HepG2 (cell line): ENCODE measurements at regions not wholly inside any gene's neighbourhood (a gene's known extent, or its start where the extent isn't known, plus 50 kb on each side); places are given as distances from the start of the nearest gene placed in this dataset.

Experiments used
- ATAC-seq: fragments of 200-7000 bp; cut with Tn5 transposase; 3 replicates; pipeline ENCODE4 v1.9.1; 2020; ENCODE audit warnings: mild to moderate bottlenecking, moderate library complexity
- BruUV-seq: library from RNA; stranded (reverse); fragments of 400-500 nt; replicated peaks from 2 replicates; lab custom pipeline; 2021; lab: Mats Ljungman, UMichigan
- CTCF ChIA-PET: fragments of 300-600 bp; formaldehyde crosslinking; extraction: SDS; loops from one replicate; lab custom pipeline; 2021; ENCODE audit warnings: low total read pairs, inconsistent platforms, low intra/inter-chr PET ratio; lab: Yijun Ruan, JAX
- POLR2A ChIA-PET: fragments of 350-600 bp; sonication (Branson Sonifier 250); formaldehyde crosslinking; loops from one replicate; lab custom pipeline; 2020; ENCODE audit warnings: antibody characterized with exemption, inconsistent platforms; lab: Yijun Ruan, JAX
- DNase-seq: peaks from one replicate; pipeline ENCODE4 v3.0.0-alpha.2; 2015; ENCODE audit warnings: low spot score
- FAIRE-seq: peaks from 3 replicates; lab custom pipeline; 2011; peaks lifted over from hg19 to GRCh38; lab: Jason Lieb, UNC
- H2AFZ ChIP-seq: one replicate; pipeline ENCODE4 v1.6.1; 2011; ENCODE audit warnings: low read length, inconsistent platforms
- H3K27ac ChIP-seq: fragments of 300-600 bp; 3 replicates; pipeline ENCODE4 v1.8.0; 2011; ENCODE audit warnings: mixed run types, mild to moderate bottlenecking, mixed read lengths, low read length, inconsistent platforms; ENCODE audit not compliant: insufficient read depth; ENCODE audit errors: extremely low read length
- H3K27me3 ChIP-seq, 2 experiments: fragments of 200-600 bp in 1 of 2; 2 replicates in 1 of 2; 3 replicates in 1 of 2; pipeline versions ENCODE4 v1.6.0 to v1.8.0; 2011; ENCODE audit warnings: low read length in 2 of 2, mild to moderate bottlenecking in 2 of 2, moderate library complexity in 2 of 2, inconsistent platforms in 1 of 2; ENCODE audit not compliant: insufficient read depth in 2 of 2, control insufficient read depth in 1 of 2
- H3K36me3 ChIP-seq, 2 experiments: fragments of 200-600 bp in 1 of 2; replicated peaks in 1 of 2; 2 replicates in 1 of 2; 3 replicates in 1 of 2; pipeline versions ENCODE4 v1.5.1 to v1.8.0; 2011; ENCODE audit warnings: low read length in 2 of 2, inconsistent platforms in 1 of 2; ENCODE audit not compliant: insufficient read depth in 2 of 2, control insufficient read depth in 1 of 2
- H3K4me1 ChIP-seq: 2 replicates; pipeline ENCODE4 v1.5.1; 2012; ENCODE audit warnings: low read length, inconsistent platforms; ENCODE audit not compliant: insufficient read depth
- H3K4me2 ChIP-seq: 2 replicates; pipeline ENCODE4 v1.6.0; 2011; ENCODE audit warnings: low read depth, low read length, inconsistent platforms
- H3K4me3 ChIP-seq, 3 experiments: fragments of 200-600 bp in 1 of 3; sonication (generic), shearing (Covaris generic) in 1 of 3; replicated peaks in 1 of 3; 2 replicates each; pipeline ENCODE4 v1.5.1; 2011 to 2016; ENCODE audit warnings: low read length in 3 of 3, inconsistent platforms in 2 of 3, low read depth in 2 of 3, mild to moderate bottlenecking in 2 of 3, control low read depth in 1 of 3, mixed read lengths in 1 of 3; ENCODE audit not compliant: insufficient read depth in 1 of 3
- H3K79me2 ChIP-seq: one replicate; pipeline ENCODE4 v1.6.1; 2011; ENCODE audit warnings: low read length, inconsistent platforms; ENCODE audit not compliant: insufficient read depth
- H3K9ac ChIP-seq: 2 replicates; pipeline ENCODE4 v1.6.0; 2011; ENCODE audit warnings: mild to moderate bottlenecking, low read depth, low read length, inconsistent platforms; ENCODE audit not compliant: insufficient read depth
- H3K9me3 ChIP-seq: 2 replicates; pipeline ENCODE4 v1.5.1; 2012; ENCODE audit warnings: mild to moderate bottlenecking, low read length
- H4K20me1 ChIP-seq: 2 replicates; pipeline ENCODE4 v1.6.0; 2011; ENCODE audit warnings: inconsistent platforms, mild to moderate bottlenecking, low read length, moderate library complexity; ENCODE audit not compliant: insufficient read depth
- GPBP1L1 ChIP-seq: sonication (generic); formaldehyde crosslinking; IDR thresholded peaks from 2 replicates; pipeline ENCODE4 v1.5.0; 2020; ENCODE audit warnings: mild to moderate bottlenecking, missing genetic modification reagents
- HOXA5 ChIP-seq: sonication (generic); formaldehyde crosslinking; IDR thresholded peaks from 2 replicates; pipeline ENCODE4 v1.4.0; 2020; ENCODE audit warnings: missing genetic modification reagents
- KLF9 ChIP-seq: IDR thresholded peaks from 2 replicates; pipeline ENCODE4 v1.6.1; 2016; ENCODE audit warnings: low read depth
- NFAT5 ChIP-seq: sonication (generic); formaldehyde crosslinking; IDR thresholded peaks from 2 replicates; pipeline ENCODE4 v1.4.0; 2020; ENCODE audit warnings: missing genetic modification reagents
- RFX3 ChIP-seq: IDR thresholded peaks from 2 replicates; pipeline ENCODE4 v1.6.1; 2016; ENCODE audit warnings: missing biosample characterization, missing genetic modification reagents
- RFX5 ChIP-seq: IDR thresholded peaks from 2 replicates; pipeline ENCODE4 v1.6.1; 2011; ENCODE audit warnings: low read depth, low read length, improper control_type of control experiment
- SMARCE1 ChIP-seq: fragments of 450-650 bp; IDR thresholded peaks from 2 replicates; pipeline ENCODE4 v1.6.1; 2017; ENCODE audit warnings: borderline replicate concordance
- ZNF253 ChIP-seq: sonication (generic); formaldehyde crosslinking; IDR thresholded peaks from 2 replicates; pipeline ENCODE4 v1.8.0; 2022; ENCODE audit warnings: mild to moderate bottlenecking, missing genetic modification reagents, borderline replicate concordance
- ZNF598 ChIP-seq: sonication (generic); formaldehyde crosslinking; IDR thresholded peaks from 2 replicates; pipeline ENCODE4 v1.5.1; 2020; ENCODE audit warnings: mild to moderate bottlenecking, missing genetic modification reagents, borderline replicate concordance
- WGBS: methylation state at CpG from one replicate; pipeline ENCODE4 v1.1.6; 2017; ENCODE audit warnings: low lambda C conversion rate; 5-methylcytosine and 5-hydroxymethylcytosine counted together
- in situ Hi-C: cut with HindIII; loops from 2 replicates; pipeline ENCODE4 v1.10.0; 2017; ENCODE audit warnings: low pct_unique_long_range_greater_than_20kb; ENCODE audit not compliant: extremely low pct_ligation_motif_present
- intact Hi-C: fragments of 100-400 bp; cut with micrococcal nuclease; formaldehyde crosslinking; loops from one replicate; pipeline ENCODE4 v1.10.0; 2022; ENCODE audit not compliant: unreplicated experiment

- Histone ChIP-seq H4K20me1 (no peaks in the 10 kb centered on the region), H3K9ac (no peak overlapping the region), H2AFZ (no peak overlapping the region)
- CTCF ChIA-PET: no interaction called here
- ATAC-seq: no peak
- TF ChIP-seq GPBP1L1 (no peak), RFX3 (CRISPR knock-in tag) (no peak), ZNF598 (CRISPR knock-in tag) (no peak), KLF9 (CRISPR knock-in tag) (no peak), RFX5 (no peak), SMARCE1 (no peak), HOXA5 (no peak), ZNF253 (no peak), NFAT5 (CRISPR knock-in tag) (no peak)
- TF ChIP-seq, all 625 proteins: peak for 0
- in situ Hi-C loops (no loop called here), intact Hi-C loops (no loop called here)
- Histone ChIP-seq H3K27me3 (peaks cover 0 to 52% of the 10 kb centered on the region in 2 experiments), H3K36me3 (no peaks in the 10 kb centered on the region), H3K79me2 (no peaks in the 10 kb centered on the region), H3K9me3 (no peaks in the 10 kb centered on the region), H3K4me2 (no peak overlapping the region), H3K4me3 (no peak overlapping the region), H3K27ac (no peak overlapping the region), H3K4me1 (no peaks in the 10 kb centered on the region)
- FAIRE-seq (no peak), DNase-seq (no peak)
- WGBS: 4% methylated on average over 4 of the region's 7 CpGs
- POLR2A ChIA-PET: no interaction called here
- BruUV-seq: no TSS peak
Measured at GRCh38 chr22:44430716-44431115, 67.3 kb downstream of the RTL6 start.
